GM08714 (cell line): ENCODE measurements at regions not wholly inside any gene's neighbourhood (a gene's known extent, or its start where the extent isn't known, plus 50 kb on each side); places are given as distances from the start of the nearest gene placed in this dataset.

ENCODE experiments used
- H3K4me3 ChIP-seq: fragments of 200-500 bp; sonication (Bioruptor generic); 2 replicates; pipeline ENCODE4 v1.5.1; 2014; ENCODE audit warnings: mild to moderate bottlenecking, low read length, inconsistent platforms
- ZNF274 ChIP-seq: IDR thresholded peaks from 2 replicates; pipeline ENCODE4 v1.6.1; 2012; ENCODE audit warnings: mild to moderate bottlenecking, low read depth, low read length

- no peak for TF ChIP-seq ZNF274
- no peak overlapping the region for H3K4me3 ChIP-seq
These were observed 433.7 kb downstream of the SOX9 start for GRCh38 chr17:72554508-72554907.

GRCh38 chr17:72555052-72555451, 434.2 kb downstream of the SOX9 start:
- no peak overlapping the region for H3K4me3 ChIP-seq
- TF ChIP-seq ZNF274: no peak

- TF ChIP-seq ZNF274: no peak
- H3K4me3 ChIP-seq: no peak overlapping the region
These were observed 436.4 kb downstream of the SOX9 start for GRCh38 chr17:72556944-72557826.

- H3K4me3 ChIP-seq: no peak overlapping the region
- TF ChIP-seq ZNF274: no peak
These were observed 438.2 kb downstream of the SOX9 start for GRCh38 chr17:72558971-72559476.

- H3K4me3 ChIP-seq: no peak overlapping the region
- TF ChIP-seq ZNF274: no peak
These were observed 439.8 kb downstream of the SOX9 start for GRCh38 chr17:72560303-72561247.

GRCh38 chr17:72561266-72561665, 440.4 kb downstream of the SOX9 start:
- TF ChIP-seq ZNF274: no peak
- no peak overlapping the region for H3K4me3 ChIP-seq

- no peak for TF ChIP-seq ZNF274
- H3K4me3 ChIP-seq: no peak overlapping the region
These were observed 440.9 kb downstream of the SOX9 start for GRCh38 chr17:72561680-72562079.

- H3K4me3 ChIP-seq: no peak overlapping the region
- no peak for TF ChIP-seq ZNF274
These were observed 441.9 kb downstream of the SOX9 start for GRCh38 chr17:72562615-72563188.

GRCh38 chr17:72563952-72564351, 443.1 kb downstream of the SOX9 start:
- TF ChIP-seq ZNF274: no peak
- H3K4me3 ChIP-seq: no peak overlapping the region

- H3K4me3 ChIP-seq: no peak overlapping the region
- TF ChIP-seq ZNF274: no peak
These were observed 444.2 kb downstream of the SOX9 start for GRCh38 chr17:72565006-72565405.

GRCh38 chr17:72565758-72566157, 444.9 kb downstream of the SOX9 start:
- no peak overlapping the region for H3K4me3 ChIP-seq
- TF ChIP-seq ZNF274: no peak

GRCh38 chr17:72566671-72567484, 446.1 kb downstream of the SOX9 start:
- no peak for TF ChIP-seq ZNF274
- no peak overlapping the region for H3K4me3 ChIP-seq

GRCh38 chr17:72567774-72568173, 447.0 kb downstream of the SOX9 start:
- no peak for TF ChIP-seq ZNF274

More at GRCh38 chr17:72567774-72568173, 447.0 kb downstream of the SOX9 start:
- H3K4me3 ChIP-seq: no peak overlapping the region
